ENCODE measurements at regions not wholly inside any gene's neighbourhood (a gene's known extent, or its start where the extent isn't known, plus 50 kb on each side); places are given as distances from the start of the nearest gene placed in this dataset.

DNA sequence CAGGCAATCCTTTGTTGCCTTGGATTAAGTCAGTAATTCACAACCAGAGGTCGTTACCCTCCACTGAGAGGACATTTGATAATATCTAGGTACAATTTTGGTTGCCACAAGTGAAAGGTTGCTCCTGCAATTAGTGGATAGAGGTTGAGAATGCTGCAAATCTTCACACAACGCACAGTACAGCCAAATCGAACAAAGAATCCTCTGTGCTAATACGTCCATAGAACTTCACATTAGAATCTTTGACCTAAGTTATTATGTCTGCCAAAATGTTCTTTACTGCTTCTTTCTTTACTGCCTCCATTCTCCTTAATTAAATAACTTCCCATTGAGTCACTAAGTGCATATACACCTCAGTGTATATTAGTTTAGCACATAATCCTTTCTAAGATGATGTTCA is 879.5 kb downstream of the TRIB2 start:
- TF ChIP-seq, protein P1, sequence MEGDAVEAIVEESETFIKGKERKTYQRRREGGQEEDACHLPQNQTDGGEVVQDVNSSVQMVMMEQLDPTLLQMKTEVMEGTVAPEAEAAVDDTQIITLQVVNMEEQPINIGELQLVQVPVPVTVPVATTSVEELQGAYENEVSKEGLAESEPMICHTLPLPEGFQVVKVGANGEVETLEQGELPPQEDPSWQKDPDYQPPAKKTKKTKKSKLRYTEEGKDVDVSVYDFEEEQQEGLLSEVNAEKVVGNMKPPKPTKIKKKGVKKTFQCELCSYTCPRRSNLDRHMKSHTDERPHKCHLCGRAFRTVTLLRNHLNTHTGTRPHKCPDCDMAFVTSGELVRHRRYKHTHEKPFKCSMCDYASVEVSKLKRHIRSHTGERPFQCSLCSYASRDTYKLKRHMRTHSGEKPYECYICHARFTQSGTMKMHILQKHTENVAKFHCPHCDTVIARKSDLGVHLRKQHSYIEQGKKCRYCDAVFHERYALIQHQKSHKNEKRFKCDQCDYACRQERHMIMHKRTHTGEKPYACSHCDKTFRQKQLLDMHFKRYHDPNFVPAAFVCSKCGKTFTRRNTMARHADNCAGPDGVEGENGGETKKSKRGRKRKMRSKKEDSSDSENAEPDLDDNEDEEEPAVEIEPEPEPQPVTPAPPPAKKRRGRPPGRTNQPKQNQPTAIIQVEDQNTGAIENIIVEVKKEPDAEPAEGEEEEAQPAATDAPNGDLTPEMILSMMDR (IDR thresholded peaks at IDR 0.05; ENCODE audit: extremely low read depth, low read depth, low read length) = no peak
- no peak overlapping the region for H2AFZ ChIP-seq (ENCODE audit: low read length)
- H4K20me1 ChIP-seq (ENCODE audit: insufficient read depth, low read length) = no peaks in the 10 kb centered on the region

DNA sequence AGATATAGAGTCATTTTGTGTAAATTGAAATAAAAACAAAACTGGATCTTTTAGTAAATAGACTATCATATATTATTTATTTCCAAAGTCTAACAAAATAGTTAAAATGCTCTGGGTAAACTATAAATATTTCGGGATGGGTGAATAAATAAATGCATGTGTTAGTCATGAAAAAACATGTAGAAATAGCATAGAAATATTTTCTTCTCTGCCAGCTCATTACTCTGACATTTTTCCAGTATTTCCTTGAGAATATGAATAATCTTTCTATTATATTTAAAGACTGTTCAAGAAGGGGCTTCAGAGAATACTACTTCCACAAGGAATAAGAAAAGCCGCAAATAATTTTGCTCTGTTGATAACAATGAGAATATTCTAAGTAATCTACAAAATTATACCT is 880.4 kb downstream of the TRIB2 start:
- H3K4me1 ChIP-seq (ENCODE audit: insufficient read depth, low read length) = no peaks in the 10 kb centered on the region
- H3K27ac ChIP-seq (ENCODE audit: low read depth, low read length) = no peak overlapping the region
- no peaks in the 10 kb centered on the region for H3K36me3 ChIP-seq (ENCODE audit: insufficient read depth, low read length)
- no peaks in the 10 kb centered on the region for H4K20me1 ChIP-seq (ENCODE audit: insufficient read depth, low read length)
- no peak overlapping the region for H2AFZ ChIP-seq (ENCODE audit: low read length)
- no peak overlapping the region for H3K4me2 ChIP-seq (ENCODE audit: insufficient read depth, low read length)
- TF ChIP-seq, protein P1 (IDR thresholded peaks at IDR 0.05; ENCODE audit: extremely low read depth, low read depth, low read length) = no peak
- no peaks in the 10 kb centered on the region for H3K27me3 ChIP-seq (ENCODE audit: insufficient read depth, low read length)
- H3K9me3 ChIP-seq (ENCODE audit: low read depth, low read length) = no peaks in the 10 kb centered on the region
- H3K4me3 ChIP-seq (ENCODE audit: insufficient read depth, low read length) = no peak overlapping the region
- no peak for DNase-seq (ENCODE audit: insufficient read length, low spot score, missing footprints)
- no peaks in the 10 kb centered on the region for H3K79me2 ChIP-seq (ENCODE audit: insufficient read depth, low read length)

More for the DNA sequence above, 879.5 kb downstream of the TRIB2 start:
- Histone ChIP-seq H3K4me2 (ENCODE audit: insufficient read depth, low read length) (no peak overlapping the region), H3K9me3 (ENCODE audit: low read depth, low read length) (no peaks in the 10 kb centered on the region), H3K36me3 (ENCODE audit: insufficient read depth, low read length) (no peaks in the 10 kb centered on the region), H3K79me2 (ENCODE audit: insufficient read depth, low read length) (no peaks in the 10 kb centered on the region), H3K4me1 (ENCODE audit: insufficient read depth, low read length) (no peaks in the 10 kb centered on the region), H3K4me3 (ENCODE audit: insufficient read depth, low read length) (no peak overlapping the region), H3K27ac (ENCODE audit: low read depth, low read length) (no peak overlapping the region), H3K27me3 (ENCODE audit: insufficient read depth, low read length) (no peaks in the 10 kb centered on the region)
- DNase-seq (ENCODE audit: insufficient read length, low spot score, missing footprints) = no peak

DNA sequence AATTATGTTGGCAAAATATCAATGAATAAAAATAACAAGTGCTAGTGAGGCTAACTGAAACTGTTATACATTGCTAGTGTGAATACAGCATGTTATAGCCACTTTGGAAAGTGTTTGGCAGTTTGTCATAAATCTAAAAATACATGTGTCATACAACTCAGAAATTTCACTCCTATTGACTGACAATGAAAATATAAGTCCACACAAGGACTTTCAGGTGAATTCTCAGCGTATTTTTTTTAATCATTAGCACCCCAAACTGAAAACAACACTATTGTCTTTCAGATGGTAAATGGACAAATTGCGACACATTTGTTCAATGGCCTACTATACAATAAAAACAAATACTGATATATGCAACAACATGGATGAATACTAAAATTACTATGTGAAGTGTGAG is 884.8 kb downstream of the TRIB2 start:
- H3K4me1 ChIP-seq (ENCODE audit: insufficient read depth, low read length) = no peaks in the 10 kb centered on the region
- no peaks in the 10 kb centered on the region for H3K36me3 ChIP-seq (ENCODE audit: insufficient read depth, low read length)
- no peaks in the 10 kb centered on the region for H3K9me3 ChIP-seq (ENCODE audit: low read depth, low read length)
- TF ChIP-seq, protein P1 (IDR thresholded peaks at IDR 0.05; ENCODE audit: extremely low read depth, low read depth, low read length) = no peak
- DNase-seq (ENCODE audit: insufficient read length, low spot score, missing footprints) = peak; percentile 52
- H3K4me3 ChIP-seq (ENCODE audit: insufficient read depth, low read length) = no peak overlapping the region
- no peak overlapping the region for H2AFZ ChIP-seq (ENCODE audit: low read length)
- no peaks in the 10 kb centered on the region for H4K20me1 ChIP-seq (ENCODE audit: insufficient read depth, low read length)
- H3K4me2 ChIP-seq (ENCODE audit: insufficient read depth, low read length) = no peak overlapping the region
- H3K79me2 ChIP-seq (ENCODE audit: insufficient read depth, low read length) = no peaks in the 10 kb centered on the region
- no peak overlapping the region for H3K27ac ChIP-seq (ENCODE audit: low read depth, low read length)
- H3K27me3 ChIP-seq (ENCODE audit: insufficient read depth, low read length) = no peaks in the 10 kb centered on the region

DNA sequence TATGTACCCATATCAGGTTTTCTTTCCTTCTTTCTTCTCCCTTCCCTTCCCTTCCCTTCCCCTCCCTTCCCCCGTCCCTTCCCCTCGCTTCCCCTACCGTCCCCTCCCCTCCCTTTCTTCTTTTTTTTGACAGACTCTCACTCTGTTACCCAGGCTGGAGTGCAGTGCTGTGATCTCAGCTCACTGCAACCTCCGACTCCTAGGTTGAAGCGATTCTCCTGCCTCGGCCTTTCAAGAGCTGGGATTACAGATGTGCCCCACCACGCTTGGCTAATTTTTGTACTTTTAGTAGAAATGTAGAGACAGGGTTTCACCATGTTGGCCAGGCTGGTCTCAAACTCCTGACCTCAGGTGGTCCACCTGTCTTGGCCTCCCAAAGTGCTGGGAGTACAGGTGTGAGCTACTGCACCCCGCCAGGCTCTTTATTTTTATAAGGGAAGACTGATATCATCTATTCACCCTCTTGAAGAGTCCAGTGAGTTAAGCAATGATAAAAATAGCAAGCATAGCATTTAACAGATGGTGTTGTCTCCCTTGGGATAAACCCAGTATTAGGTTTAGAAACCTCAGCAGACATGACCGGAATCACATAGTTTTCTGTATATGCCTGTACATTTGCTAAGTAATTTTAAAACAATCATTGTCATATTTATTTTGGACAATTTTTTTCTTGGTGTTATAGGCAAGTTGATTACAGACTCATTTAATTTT is 888.4 kb downstream of the TRIB2 start:
- no peaks in the 10 kb centered on the region for H3K27me3 ChIP-seq (ENCODE audit: insufficient read depth, low read length)
- H3K9me3 ChIP-seq (ENCODE audit: low read depth, low read length) = no peaks in the 10 kb centered on the region
- no peak for DNase-seq (ENCODE audit: insufficient read length, low spot score, missing footprints)
- no peaks in the 10 kb centered on the region for H3K36me3 ChIP-seq (ENCODE audit: insufficient read depth, low read length)
- no peak overlapping the region for H3K4me3 ChIP-seq (ENCODE audit: insufficient read depth, low read length)
- no peak overlapping the region for H3K4me2 ChIP-seq (ENCODE audit: insufficient read depth, low read length)
- no peak overlapping the region for H2AFZ ChIP-seq (ENCODE audit: low read length)
- no peaks in the 10 kb centered on the region for H3K4me1 ChIP-seq (ENCODE audit: insufficient read depth, low read length)
- TF ChIP-seq, protein P1 (IDR thresholded peaks at IDR 0.05; ENCODE audit: extremely low read depth, low read depth, low read length) = no peak
- H4K20me1 ChIP-seq (ENCODE audit: insufficient read depth, low read length) = no peaks in the 10 kb centered on the region
- H3K79me2 ChIP-seq (ENCODE audit: insufficient read depth, low read length) = no peaks in the 10 kb centered on the region
- H3K27ac ChIP-seq (ENCODE audit: low read depth, low read length) = no peak overlapping the region
